ENCODE measurements at regions not wholly inside any gene's neighbourhood (a gene's known extent, or its start where the extent isn't known, plus 50 kb on each side); places are given as distances from the start of the nearest gene placed in this dataset.

DNA sequence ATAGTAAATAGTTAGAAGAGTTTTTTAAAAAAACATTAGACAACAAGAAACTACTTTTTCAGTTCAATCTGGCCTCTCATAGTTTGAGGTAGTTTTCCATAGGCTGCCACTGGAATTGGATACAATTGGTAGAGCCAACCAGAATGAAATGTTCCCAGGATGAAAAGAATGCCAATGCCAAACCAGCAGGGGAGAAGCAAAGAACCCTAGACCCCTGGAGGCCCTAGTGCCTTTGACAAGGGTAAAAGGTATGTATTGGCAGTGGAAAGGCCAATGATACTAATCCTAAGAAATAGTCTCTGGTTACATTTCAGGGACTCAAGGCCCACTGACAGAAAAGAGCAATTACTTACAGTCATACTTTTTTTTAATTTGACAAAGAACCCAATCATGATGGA, 77.4 kb upstream of the SEM1 start:
- no peak for TF ChIP-seq POLR2A (IDR thresholded peaks at IDR 0.05)
- TF ChIP-seq, protein P1, sequence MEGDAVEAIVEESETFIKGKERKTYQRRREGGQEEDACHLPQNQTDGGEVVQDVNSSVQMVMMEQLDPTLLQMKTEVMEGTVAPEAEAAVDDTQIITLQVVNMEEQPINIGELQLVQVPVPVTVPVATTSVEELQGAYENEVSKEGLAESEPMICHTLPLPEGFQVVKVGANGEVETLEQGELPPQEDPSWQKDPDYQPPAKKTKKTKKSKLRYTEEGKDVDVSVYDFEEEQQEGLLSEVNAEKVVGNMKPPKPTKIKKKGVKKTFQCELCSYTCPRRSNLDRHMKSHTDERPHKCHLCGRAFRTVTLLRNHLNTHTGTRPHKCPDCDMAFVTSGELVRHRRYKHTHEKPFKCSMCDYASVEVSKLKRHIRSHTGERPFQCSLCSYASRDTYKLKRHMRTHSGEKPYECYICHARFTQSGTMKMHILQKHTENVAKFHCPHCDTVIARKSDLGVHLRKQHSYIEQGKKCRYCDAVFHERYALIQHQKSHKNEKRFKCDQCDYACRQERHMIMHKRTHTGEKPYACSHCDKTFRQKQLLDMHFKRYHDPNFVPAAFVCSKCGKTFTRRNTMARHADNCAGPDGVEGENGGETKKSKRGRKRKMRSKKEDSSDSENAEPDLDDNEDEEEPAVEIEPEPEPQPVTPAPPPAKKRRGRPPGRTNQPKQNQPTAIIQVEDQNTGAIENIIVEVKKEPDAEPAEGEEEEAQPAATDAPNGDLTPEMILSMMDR (IDR thresholded peaks at IDR 0.05): no peak
- no peak for TF ChIP-seq POLR2AphosphoS5 (IDR thresholded peaks at IDR 0.05)

Data from stomach (tissue), 4 donors.